Upper lobe of left lung (tissue), 4 donors: ENCODE measurements at regions not wholly inside any gene's neighbourhood (a gene's known extent, or its start where the extent isn't known, plus 50 kb on each side); places are given as distances from the start of the nearest gene placed in this dataset.

Experiments used
- CTCF ChIP-seq, 6 experiments: fragments of 450-650 bp in 4 of 6; fragments of 200-600 bp in 2 of 6; sonication (generic) in 2 of 6; IDR thresholded peaks; one replicate each; pipeline ENCODE4 v1.5.1; 2016 to 2019; ENCODE audit warnings: antibody characterized with exemption in 6 of 6
- EP300 ChIP-seq, 4 donors: sonication (generic); formaldehyde crosslinking; IDR thresholded peaks; one replicate each; pipeline ENCODE4 v1.5.1; 2017; ENCODE audit warnings: antibody characterized with exemption in 4 of 4, control low read depth in 2 of 4
- POLR2A ChIP-seq, 4 donors: fragments of 450-650 bp; IDR thresholded peaks; one replicate each; pipeline ENCODE4 v1.5.1; 2016 to 2017; ENCODE audit warnings: antibody characterized with exemption in 4 of 4, mild to moderate bottlenecking in 2 of 4

- TF ChIP-seq CTCF (IDR thresholded peaks at IDR 0.05) (no peak), POLR2A (IDR thresholded peaks at IDR 0.05) (no peak), EP300 (IDR thresholded peaks at IDR 0.05) (no peak)
These were observed 123.7 kb downstream of the HNMT start for GRCh38 chr2:138087751-138088593.
